Psoas muscle (tissue), 7 donors: ENCODE measurements at regions not wholly inside any gene's neighbourhood (a gene's known extent, or its start where the extent isn't known, plus 50 kb on each side); places are given as distances from the start of the nearest gene placed in this dataset.

Source experiments
- ATAC-seq, 4 donors: fragments of 200-7000 bp; cut with Tn5 transposase; one replicate each; pipeline ENCODE4 v1.9.1; 2020; ENCODE audit warnings: moderate library complexity in 3 of 4, mild to moderate bottlenecking in 2 of 4
- DNase-seq, 2 donors: peaks; one replicate each; pipeline ENCODE4 v3.0.0-alpha.2; 2020
- H3K27ac ChIP-seq: fragments of 200-600 bp; one replicate; pipeline ENCODE4 v1.8.0; 2022
- H3K27me3 ChIP-seq, 3 donors: fragments of 200-600 bp in 1 of 3; one replicate each; pipeline versions ENCODE4 v1.6.1 to v1.8.0; 2013 to 2022; ENCODE audit warnings: low read length in 2 of 3, mild to moderate bottlenecking in 2 of 3, moderate library complexity in 1 of 3; ENCODE audit not compliant: insufficient read depth in 3 of 3
- H3K36me3 ChIP-seq, 2 donors: fragments of 200-600 bp in 1 of 2; one replicate each; pipeline versions ENCODE4 v1.6.1 to v1.8.0; 2013 to 2022; ENCODE audit warnings: low read depth in 1 of 2, mild to moderate bottlenecking in 1 of 2, moderate library complexity in 1 of 2; ENCODE audit not compliant: insufficient read depth in 1 of 2
- H3K4me1 ChIP-seq: fragments of 200-600 bp; one replicate; pipeline ENCODE4 v1.8.0; 2022
- H3K4me3 ChIP-seq: fragments of 200-600 bp; one replicate; pipeline ENCODE4 v1.8.0; 2022; ENCODE audit warnings: mild to moderate bottlenecking
- H3K9me3 ChIP-seq: fragments of 200-600 bp; one replicate; pipeline ENCODE4 v1.8.0; 2022
- WGBS, 3 donors: extraction: QIAGEN DNeasy Blood & Tissue Kit; methylation state at CpG; one replicate each; pipeline versions ENCODE4 v1.1.6 to v1.1.7; 2013; 5-methylcytosine and 5-hydroxymethylcytosine counted together
- intact Hi-C, 2 donors: fragments of 100-400 bp; cut with DNase I; formaldehyde crosslinking; loops; one replicate each; pipeline versions ENCODE4 v1.11.0 to v1.14.2; 2022
- TF ChIP-seq, protein P1 (sequence below): fragments of 200-600 bp; IDR thresholded peaks from one replicate; pipeline ENCODE4 v1.8.0; 2022; ENCODE audit warnings: antibody characterized with exemption
- donor health status: healthy with polysubstance abuse.
- donor health status: DM: no; HTN: no; CAD: no; lungs with moderate emphysema.
- donor health status: Bipolar disorder and iron deficiency.
- donor health status: healthy.
- donor health status: DM: yes; HTN: yes; CAD: no.
- donor health status: DM: no; HTN: no; CAD: no.
- donor health status: DM: yes; HTN: yes; CAD: no.

DNA sequence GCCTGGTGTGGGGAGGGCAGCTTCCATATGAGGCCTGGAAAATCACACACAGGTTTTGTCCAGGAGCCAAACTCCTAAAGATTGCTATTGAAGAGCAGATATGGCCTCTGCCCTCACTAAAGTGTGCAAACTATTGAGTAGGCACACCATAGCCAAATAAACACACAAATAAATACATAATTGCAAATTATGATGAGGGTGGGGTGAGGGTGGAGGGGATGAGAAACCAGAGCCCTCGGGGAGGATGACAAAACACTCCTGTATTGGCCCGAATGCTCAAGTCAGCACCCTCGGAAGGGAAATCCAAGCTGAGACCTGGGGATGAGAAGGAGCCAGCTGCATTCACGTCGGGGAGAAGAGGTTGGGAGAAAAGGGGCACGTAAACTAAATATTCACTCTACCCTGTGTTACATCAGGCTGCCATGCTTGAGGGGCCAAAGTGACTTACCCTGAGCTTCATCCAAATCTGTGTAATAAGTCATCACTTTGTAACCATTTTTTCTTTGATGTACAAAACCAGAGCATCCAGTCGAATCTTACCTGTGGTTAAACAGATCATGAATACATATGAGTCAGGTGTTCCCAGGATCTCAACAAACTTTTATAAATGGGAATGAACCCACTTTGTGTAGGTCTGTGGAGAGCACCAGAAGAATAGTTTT is 73.9 kb upstream of the PCSK1 start:
- Histone ChIP-seq H3K27ac (no peak overlapping the region), H3K9me3 (no peaks in the 10 kb centered on the region), H3K36me3 (no peaks in the 10 kb centered on the region), H3K4me1 (no peaks in the 10 kb centered on the region), H3K4me3 (no peak overlapping the region), H3K27me3 (no peaks in the 10 kb centered on the region)
- intact Hi-C loops = no loop called here
- DNase-seq (no peak), ATAC-seq (no peak)
- 61 to 85% (median 78%) methylated on average over 7 of the region's 7 CpGs for WGBS, 3 donors
- TF ChIP-seq, protein P1, sequence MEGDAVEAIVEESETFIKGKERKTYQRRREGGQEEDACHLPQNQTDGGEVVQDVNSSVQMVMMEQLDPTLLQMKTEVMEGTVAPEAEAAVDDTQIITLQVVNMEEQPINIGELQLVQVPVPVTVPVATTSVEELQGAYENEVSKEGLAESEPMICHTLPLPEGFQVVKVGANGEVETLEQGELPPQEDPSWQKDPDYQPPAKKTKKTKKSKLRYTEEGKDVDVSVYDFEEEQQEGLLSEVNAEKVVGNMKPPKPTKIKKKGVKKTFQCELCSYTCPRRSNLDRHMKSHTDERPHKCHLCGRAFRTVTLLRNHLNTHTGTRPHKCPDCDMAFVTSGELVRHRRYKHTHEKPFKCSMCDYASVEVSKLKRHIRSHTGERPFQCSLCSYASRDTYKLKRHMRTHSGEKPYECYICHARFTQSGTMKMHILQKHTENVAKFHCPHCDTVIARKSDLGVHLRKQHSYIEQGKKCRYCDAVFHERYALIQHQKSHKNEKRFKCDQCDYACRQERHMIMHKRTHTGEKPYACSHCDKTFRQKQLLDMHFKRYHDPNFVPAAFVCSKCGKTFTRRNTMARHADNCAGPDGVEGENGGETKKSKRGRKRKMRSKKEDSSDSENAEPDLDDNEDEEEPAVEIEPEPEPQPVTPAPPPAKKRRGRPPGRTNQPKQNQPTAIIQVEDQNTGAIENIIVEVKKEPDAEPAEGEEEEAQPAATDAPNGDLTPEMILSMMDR = no peak

DNA sequence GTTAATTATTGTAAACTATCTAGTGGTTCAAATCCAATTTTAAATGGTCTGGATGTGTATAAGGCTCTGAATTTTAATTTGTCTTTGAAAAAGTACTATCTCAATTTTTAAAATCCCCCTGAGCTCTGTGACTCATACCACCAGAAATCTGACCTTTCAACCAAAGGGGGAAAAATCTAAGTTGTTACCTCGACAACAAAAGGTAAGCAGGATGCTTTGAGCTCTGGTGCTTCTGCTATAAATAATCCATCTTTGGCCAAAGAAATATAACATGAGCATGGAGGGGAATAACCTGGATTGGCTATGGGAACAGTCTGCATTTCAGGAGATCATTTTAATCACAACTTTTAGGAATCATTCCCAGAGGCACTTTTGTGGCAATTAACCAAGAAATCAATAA is 76.3 kb upstream of the PCSK1 start:
- no peak for DNase-seq
- TF ChIP-seq, protein P1 = no peak
- Histone ChIP-seq H3K36me3 (no peaks in the 10 kb centered on the region), H3K27me3 (no peaks in the 10 kb centered on the region), H3K27ac (no peak overlapping the region), H3K4me3 (no peak overlapping the region), H3K4me1 (no peaks in the 10 kb centered on the region), H3K9me3 (no peaks in the 10 kb centered on the region)
- no peak for ATAC-seq
- 0% methylated on average over 1 of the region's 1 CpG for WGBS, 3 donors
- intact Hi-C loops = no loop called here

DNA sequence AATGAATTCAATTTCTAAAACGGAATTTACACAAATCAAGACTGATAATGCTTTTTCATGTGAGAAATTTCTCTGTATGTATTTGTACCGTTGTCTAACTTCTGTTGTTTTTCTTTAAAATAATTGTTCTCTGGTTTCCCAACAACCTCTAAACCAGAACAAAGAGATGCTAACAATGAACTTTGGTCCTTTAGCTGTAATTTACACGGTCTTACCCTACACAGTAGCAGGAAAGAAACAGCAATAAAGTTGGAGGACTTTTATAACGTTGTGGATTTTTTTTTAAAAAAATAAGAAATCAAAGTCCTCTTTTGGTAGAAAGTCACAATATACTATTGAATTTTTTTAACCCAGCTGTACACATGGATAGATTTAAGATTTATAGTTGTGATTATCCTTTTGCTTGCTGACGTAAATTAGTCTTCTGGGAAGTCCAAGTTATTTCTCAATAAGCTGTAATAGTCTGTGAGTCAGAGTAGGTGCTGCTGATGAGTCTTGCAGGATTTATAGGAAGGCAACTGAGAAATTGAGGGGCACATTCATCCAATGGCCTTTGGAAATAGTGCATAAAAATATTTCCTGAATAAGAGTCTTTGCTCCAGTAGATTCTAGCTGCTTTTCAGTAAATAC is 76.8 kb upstream of the PCSK1 start:
- ATAC-seq (peak in 3 of 4 donors; percentile 34 to 69 (median 65)), DNase-seq (no peak)
- no peaks in the 10 kb centered on the region for H3K36me3 ChIP-seq
- WGBS, 3 donors = 30 to 32% (median 31%) methylated on average over 5 of the region's 5 CpGs
- H3K27me3 ChIP-seq = no peaks in the 10 kb centered on the region
- TF ChIP-seq, protein P1 = no peak
- H3K4me3 ChIP-seq = no peak overlapping the region
- intact Hi-C loops = no loop called here
- H3K27ac ChIP-seq = no peak overlapping the region
- H3K9me3 ChIP-seq = no peaks in the 10 kb centered on the region
- H3K4me1 ChIP-seq = no peaks in the 10 kb centered on the region

DNA sequence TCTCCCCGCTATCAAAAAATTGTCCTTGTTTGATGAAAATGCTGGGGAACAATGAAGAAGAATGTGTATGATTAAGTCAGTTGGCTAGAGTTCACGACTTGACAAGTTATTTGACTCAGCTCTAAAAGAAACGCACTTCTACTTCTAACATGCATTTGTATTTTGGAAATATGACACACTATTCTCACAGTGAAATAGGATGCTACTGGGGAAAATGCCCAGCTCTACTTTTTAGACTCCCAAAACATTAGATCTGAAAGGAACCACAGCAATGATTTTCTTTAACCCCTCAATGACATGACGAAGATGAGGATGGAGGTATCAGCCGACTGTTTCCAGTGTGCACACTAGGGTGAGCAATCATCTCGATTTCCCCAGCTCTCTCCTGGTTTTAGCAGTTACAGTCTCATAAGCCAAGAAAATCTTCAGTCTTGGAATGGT is 83.6 kb upstream of the PCSK1 start:
- intact Hi-C loops = no loop called here

More for the DNA sequence above, 83.6 kb upstream of the PCSK1 start:
- 45 to 46% (median 46%) methylated on average over 6 of the region's 6 CpGs for WGBS, 3 donors
- no peaks in the 10 kb centered on the region for H3K36me3 ChIP-seq
- no peaks in the 10 kb centered on the region for H3K27me3 ChIP-seq
- no peak overlapping the region for H3K27ac ChIP-seq
- DNase-seq = no peak
- ATAC-seq = no peak
- no peaks in the 10 kb centered on the region for H3K9me3 ChIP-seq
- H3K4me1 ChIP-seq = no peaks in the 10 kb centered on the region
- TF ChIP-seq, protein P1 = no peak
- no peak overlapping the region for H3K4me3 ChIP-seq
